ENCODE measurements at regions not wholly inside any gene's neighbourhood (a gene's known extent, or its start where the extent isn't known, plus 50 kb on each side); places are given as distances from the start of the nearest gene placed in this dataset.

DNA sequence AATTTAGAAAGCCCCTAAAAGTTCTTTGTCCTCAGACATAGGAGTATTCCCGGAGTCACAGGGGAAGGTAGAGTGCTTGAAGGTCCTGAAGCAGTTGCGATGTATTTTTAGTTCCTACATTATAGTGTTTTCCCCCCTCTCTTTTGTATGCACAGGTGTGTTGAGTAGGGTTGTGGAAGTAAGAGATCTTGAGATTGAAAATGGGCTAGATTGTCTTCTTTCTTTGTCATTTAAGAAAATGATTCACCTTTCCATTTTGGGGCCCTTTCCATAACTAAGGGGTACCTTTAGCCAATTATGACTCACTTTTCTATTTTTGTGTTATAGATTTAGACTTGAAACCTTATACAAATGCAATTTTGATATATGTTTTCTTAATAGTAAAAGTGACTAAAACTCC lies 75.8 kb upstream of the AFF2 start:
- Histone ChIP-seq H3K4me3 (ENCODE audit: low read depth in 1 of 2, low read length in 2 of 2) (no peak overlapping the region), H3K36me3 (ENCODE audit: control insufficient read depth in 1 of 2, insufficient read depth in 2 of 2, low read length in 2 of 2) (no peaks in the 10 kb centered on the region), H3K4me1 (ENCODE audit: control insufficient read depth in 1 of 2, insufficient read depth in 2 of 2, low read length in 2 of 2) (no peaks in the 10 kb centered on the region), H3K27ac (ENCODE audit: low read depth, low read length) (no peak overlapping the region), H3K9ac (ENCODE audit: low read depth in 1 of 2, low read length in 2 of 2) (no peak overlapping the region), H3K9me3 (ENCODE audit: control insufficient read depth in 1 of 2, low read length in 2 of 2) (no peaks in the 10 kb centered on the region), H3K27me3 (ENCODE audit: control insufficient read depth in 1 of 2, insufficient read depth in 2 of 2, low read length in 2 of 2) (no peaks in the 10 kb centered on the region)

DNA sequence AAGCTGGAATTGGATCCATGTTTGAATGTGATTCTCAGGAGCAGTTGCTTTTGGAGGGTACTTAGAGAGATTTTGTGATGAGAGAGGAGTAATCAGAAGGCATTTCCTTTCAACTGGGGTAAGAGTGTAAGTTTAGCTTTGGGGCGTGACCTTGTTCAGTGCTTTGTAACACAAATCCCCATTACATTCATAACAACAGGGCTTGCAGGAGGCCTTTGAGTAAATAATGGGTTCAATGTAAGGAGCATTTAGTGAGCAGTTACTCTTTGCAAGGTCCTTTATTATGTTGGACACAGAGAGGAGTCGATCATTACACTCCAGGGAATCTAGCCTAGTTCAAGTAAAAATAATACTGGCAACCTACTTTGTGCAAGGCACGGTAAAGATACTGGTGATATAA lies 74.0 kb upstream of the AFF2 start:
- Histone ChIP-seq H3K4me1 (ENCODE audit: control insufficient read depth in 1 of 2, insufficient read depth in 2 of 2, low read length in 2 of 2) (no peaks in the 10 kb centered on the region), H3K4me3 (ENCODE audit: low read depth in 1 of 2, low read length in 2 of 2) (no peak overlapping the region), H3K9me3 (ENCODE audit: control insufficient read depth in 1 of 2, low read length in 2 of 2) (no peaks in the 10 kb centered on the region), H3K27ac (ENCODE audit: low read depth, low read length) (no peak overlapping the region), H3K27me3 (ENCODE audit: control insufficient read depth in 1 of 2, insufficient read depth in 2 of 2, low read length in 2 of 2) (no peaks in the 10 kb centered on the region), H3K9ac (ENCODE audit: low read depth in 1 of 2, low read length in 2 of 2) (no peak overlapping the region), H3K36me3 (ENCODE audit: control insufficient read depth in 1 of 2, insufficient read depth in 2 of 2, low read length in 2 of 2) (no peaks in the 10 kb centered on the region)

DNA sequence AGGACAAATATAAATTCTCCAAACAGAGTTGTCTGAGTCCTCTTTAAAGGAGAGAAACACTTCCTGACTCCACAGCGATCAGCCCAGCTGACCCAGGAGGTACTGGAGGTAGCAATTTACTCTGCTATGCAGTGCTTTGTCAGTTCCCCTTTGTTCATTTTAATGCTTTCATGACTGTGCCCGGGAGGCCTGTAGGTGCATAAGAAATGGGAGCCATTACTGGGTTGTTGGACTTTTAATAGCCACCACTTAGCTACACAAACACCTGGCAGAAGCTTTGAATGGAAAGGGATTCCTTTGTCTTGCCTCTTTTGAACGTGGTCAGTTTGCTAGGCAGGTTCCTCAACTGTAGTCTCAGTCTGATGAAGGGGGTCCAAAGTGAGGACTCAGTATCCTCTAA lies 59.0 kb upstream of the AFF2 start:
- no peaks in the 10 kb centered on the region for H3K9me3 ChIP-seq (ENCODE audit: control insufficient read depth in 1 of 2, low read length in 2 of 2)
- no peaks in the 10 kb centered on the region for H3K36me3 ChIP-seq (ENCODE audit: control insufficient read depth in 1 of 2, insufficient read depth in 2 of 2, low read length in 2 of 2)
- H3K27ac ChIP-seq (ENCODE audit: low read depth, low read length) = no peak overlapping the region
- H3K27me3 ChIP-seq (ENCODE audit: control insufficient read depth in 1 of 2, insufficient read depth in 2 of 2, low read length in 2 of 2) = no peaks in the 10 kb centered on the region
- H3K4me1 ChIP-seq (ENCODE audit: control insufficient read depth in 1 of 2, insufficient read depth in 2 of 2, low read length in 2 of 2) = no peaks in the 10 kb centered on the region
- H3K9ac ChIP-seq (ENCODE audit: low read depth in 1 of 2, low read length in 2 of 2) = no peak overlapping the region
- no peak overlapping the region for H3K4me3 ChIP-seq (ENCODE audit: low read depth in 1 of 2, low read length in 2 of 2)

DNA sequence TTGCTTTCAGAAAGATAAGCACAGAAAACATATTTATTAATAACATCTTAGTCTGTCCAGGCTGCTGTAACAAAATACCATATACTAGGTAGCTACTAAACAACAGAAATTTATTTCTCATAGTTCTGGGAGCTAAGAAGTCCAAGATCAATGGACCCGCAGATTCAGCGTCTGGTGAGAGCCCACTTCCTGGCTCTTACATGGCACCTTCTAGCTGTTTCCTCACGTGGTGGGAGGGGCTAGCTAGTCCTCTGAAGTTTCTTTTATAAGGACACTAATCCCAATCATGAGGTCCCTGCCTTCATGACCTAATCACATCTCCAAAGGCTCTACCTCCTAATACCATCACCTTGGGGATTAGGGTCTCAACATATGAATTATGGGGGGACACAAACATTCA lies 57.2 kb upstream of the AFF2 start:
- no peaks in the 10 kb centered on the region for H3K4me1 ChIP-seq (ENCODE audit: control insufficient read depth in 1 of 2, insufficient read depth in 2 of 2, low read length in 2 of 2)
- no peak overlapping the region for H3K9ac ChIP-seq (ENCODE audit: low read depth in 1 of 2, low read length in 2 of 2)
- no peak overlapping the region for H3K27ac ChIP-seq (ENCODE audit: low read depth, low read length)
- H3K36me3 ChIP-seq (ENCODE audit: control insufficient read depth in 1 of 2, insufficient read depth in 2 of 2, low read length in 2 of 2) = no peaks in the 10 kb centered on the region
- H3K4me3 ChIP-seq (ENCODE audit: low read depth in 1 of 2, low read length in 2 of 2) = no peak overlapping the region
- H3K9me3 ChIP-seq (ENCODE audit: control insufficient read depth in 1 of 2, low read length in 2 of 2) = no peaks in the 10 kb centered on the region
- H3K27me3 ChIP-seq (ENCODE audit: control insufficient read depth in 1 of 2, insufficient read depth in 2 of 2, low read length in 2 of 2) = no peaks in the 10 kb centered on the region

DNA sequence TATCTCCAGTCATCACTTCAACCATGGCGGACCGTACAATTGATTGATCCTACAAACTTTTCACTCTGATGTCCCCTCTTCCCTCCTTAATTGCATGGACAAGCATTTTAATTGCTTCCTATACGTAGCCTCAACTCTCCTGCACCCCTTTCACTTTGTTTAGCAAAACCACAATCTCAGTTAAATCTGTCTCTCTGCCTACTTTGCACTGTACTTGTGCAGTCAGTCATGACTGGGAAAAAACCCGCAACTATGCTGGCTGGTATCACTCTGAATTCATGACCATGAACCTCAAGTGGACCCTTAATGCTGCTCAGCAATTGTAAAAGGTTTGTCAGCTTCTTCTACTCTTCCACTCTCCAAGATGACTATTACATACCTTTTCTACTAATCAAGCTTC lies 51.7 kb upstream of the AFF2 start:
- H3K9ac ChIP-seq (ENCODE audit: low read depth in 1 of 2, low read length in 2 of 2) = no peak overlapping the region
- H3K9me3 ChIP-seq (ENCODE audit: control insufficient read depth in 1 of 2, low read length in 2 of 2) = no peaks in the 10 kb centered on the region
- no peak overlapping the region for H3K4me3 ChIP-seq (ENCODE audit: low read depth in 1 of 2, low read length in 2 of 2)
- no peaks in the 10 kb centered on the region for H3K4me1 ChIP-seq (ENCODE audit: control insufficient read depth in 1 of 2, insufficient read depth in 2 of 2, low read length in 2 of 2)
- no peaks in the 10 kb centered on the region for H3K27me3 ChIP-seq (ENCODE audit: control insufficient read depth in 1 of 2, insufficient read depth in 2 of 2, low read length in 2 of 2)
- H3K36me3 ChIP-seq (ENCODE audit: control insufficient read depth in 1 of 2, insufficient read depth in 2 of 2, low read length in 2 of 2) = no peaks in the 10 kb centered on the region
- no peak overlapping the region for H3K27ac ChIP-seq (ENCODE audit: low read depth, low read length)

Measured in duodenal mucosa (tissue), 2 donors.